ENCODE measurements at regions not wholly inside any gene's neighbourhood (a gene's known extent, or its start where the extent isn't known, plus 50 kb on each side); places are given as distances from the start of the nearest gene placed in this dataset.

DNA sequence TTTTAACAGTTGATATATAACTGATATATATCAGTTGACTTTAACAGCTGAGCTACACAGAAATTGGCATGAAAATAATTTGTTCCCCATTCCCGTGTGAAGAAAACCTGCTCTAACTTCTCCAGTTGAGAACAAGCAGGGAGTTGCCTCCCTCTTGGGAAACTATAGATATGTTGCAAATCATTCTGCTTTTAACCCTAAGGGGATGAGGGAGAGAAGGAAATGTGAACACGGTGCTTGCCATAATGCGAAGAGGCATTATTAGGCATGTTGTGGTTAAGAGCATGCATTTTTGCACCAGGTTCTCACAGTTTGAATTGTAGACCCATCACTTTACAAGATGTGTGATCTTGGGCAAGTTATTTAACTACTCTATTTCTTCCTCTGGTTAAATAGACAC, 453.7 kb downstream of the TENT5A start:
- TF ChIP-seq CTCF (IDR thresholded peaks at IDR 0.05 in 2 of 3, conservative IDR thresholded peaks at IDR 0.05 in 1 of 3; ENCODE audit: control insufficient read depth in 2 of 3, extremely low read depth in 1 of 3, insufficient read depth in 1 of 3, low read depth in 3 of 3, low read length in 3 of 3) (no peak), RFX5 (IDR thresholded peaks at IDR 0.05; ENCODE audit: low read depth, low read length) (no peak), CREB1 (IDR thresholded peaks at IDR 0.05; ENCODE audit: low read depth) (no peak), SP1 (IDR thresholded peaks at IDR 0.05; ENCODE audit: low read depth, low read length) (no peak)
- TF ChIP-seq, protein P1, sequence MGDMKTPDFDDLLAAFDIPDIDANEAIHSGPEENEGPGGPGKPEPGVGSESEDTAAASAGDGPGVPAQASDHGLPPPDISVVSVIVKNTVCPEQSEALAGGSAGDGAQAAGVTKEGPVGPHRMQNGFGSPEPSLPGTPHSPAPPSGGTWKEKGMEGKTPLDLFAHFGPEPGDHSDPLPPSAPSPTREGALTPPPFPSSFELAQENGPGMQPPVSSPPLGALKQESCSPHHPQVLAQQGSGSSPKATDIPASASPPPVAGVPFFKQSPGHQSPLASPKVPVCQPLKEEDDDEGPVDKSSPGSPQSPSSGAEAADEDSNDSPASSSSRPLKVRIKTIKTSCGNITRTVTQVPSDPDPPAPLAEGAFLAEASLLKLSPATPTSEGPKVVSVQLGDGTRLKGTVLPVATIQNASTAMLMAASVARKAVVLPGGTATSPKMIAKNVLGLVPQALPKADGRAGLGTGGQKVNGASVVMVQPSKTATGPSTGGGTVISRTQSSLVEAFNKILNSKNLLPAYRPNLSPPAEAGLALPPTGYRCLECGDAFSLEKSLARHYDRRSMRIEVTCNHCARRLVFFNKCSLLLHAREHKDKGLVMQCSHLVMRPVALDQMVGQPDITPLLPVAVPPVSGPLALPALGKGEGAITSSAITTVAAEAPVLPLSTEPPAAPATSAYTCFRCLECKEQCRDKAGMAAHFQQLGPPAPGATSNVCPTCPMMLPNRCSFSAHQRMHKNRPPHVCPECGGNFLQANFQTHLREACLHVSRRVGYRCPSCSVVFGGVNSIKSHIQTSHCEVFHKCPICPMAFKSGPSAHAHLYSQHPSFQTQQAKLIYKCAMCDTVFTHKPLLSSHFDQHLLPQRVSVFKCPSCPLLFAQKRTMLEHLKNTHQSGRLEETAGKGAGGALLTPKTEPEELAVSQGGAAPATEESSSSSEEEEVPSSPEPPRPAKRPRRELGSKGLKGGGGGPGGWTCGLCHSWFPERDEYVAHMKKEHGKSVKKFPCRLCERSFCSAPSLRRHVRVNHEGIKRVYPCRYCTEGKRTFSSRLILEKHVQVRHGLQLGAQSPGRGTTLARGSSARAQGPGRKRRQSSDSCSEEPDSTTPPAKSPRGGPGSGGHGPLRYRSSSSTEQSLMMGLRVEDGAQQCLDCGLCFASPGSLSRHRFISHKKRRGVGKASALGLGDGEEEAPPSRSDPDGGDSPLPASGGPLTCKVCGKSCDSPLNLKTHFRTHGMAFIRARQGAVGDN (IDR thresholded peaks at IDR 0.05): no peak
